ENCODE measurements at regions not wholly inside any gene's neighbourhood (a gene's known extent, or its start where the extent isn't known, plus 50 kb on each side); places are given as distances from the start of the nearest gene placed in this dataset.

GRCh38 chr7:156119771-156120170 lies 307.5 kb upstream of the SHH start:
- no peak for DNase-seq

DNA sequence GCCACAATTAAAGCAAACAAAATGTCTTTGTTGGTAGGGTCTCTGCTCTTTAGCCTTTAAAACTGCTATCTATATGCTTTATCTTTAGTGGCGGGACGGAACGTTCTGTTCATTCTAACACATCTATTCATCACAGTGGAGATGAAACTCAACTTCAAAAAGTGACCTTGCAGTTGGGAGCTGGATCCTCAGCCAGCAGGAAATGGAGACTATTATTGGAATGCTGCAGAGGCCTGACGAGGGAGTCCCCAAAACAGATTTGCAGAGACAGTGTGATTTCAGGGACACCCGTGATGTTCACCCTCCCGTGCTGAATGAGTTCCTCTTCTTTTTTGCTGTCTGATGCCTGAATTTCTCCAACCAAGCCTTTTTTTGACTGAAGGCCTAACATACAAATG lies 306.0 kb upstream of the SHH start:
- DNase-seq, result no peak

- no peak for DNase-seq
Measured at GRCh38 chr7:156117542-156118247, 305.4 kb upstream of the SHH start.

DNA sequence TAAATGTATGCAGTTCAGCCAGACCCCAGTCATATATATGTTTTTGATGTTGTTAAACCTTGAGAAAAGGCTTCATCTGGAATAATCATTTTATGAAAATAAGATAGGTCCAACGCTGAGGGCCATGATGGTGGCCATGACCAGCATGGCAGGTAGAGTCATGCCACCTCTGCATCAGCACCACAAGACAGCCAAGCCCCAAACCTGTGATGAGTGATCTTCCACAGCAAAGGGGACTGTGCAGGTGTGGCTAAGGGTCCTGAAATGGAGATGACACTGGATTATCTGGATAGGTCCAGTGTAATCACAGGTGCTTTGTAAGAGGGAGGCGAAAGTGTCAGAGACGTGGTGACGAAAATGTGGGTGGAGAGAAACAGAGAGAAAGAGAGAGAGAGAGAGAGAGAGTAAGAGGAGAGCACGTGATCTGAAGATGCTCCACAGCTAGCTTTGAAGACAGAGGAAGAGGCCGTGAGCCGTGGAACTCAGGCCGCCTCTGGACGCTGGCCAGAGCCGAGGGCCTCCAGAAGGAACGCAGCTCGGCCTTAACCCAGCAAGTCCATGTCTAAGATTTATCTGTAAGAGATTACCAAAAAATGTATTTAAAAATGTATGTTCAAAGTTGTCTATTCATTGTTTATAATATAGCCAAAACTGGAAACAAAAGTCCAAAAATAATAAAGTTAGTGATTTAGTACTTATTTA lies 304.4 kb upstream of the SHH start:
- DNase-seq, result no peak

DNA sequence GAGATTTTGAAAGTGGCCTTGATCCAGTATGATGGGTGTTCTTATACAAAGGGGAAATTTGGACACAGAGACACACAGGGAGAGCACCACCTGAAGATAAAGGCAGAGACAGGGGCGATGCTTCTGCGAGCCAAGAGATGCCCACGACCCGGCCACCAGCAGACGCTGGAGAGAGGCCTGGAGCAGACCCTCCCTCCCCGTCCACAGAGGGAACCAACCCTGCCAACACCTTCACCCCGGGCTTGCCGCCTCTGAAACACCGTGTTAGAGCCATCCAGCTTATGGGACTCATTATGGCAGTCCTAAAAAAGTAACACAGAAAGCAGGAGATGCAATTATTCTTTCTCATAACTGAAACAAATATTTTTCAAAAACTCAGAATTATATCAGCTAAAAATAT lies 303.3 kb upstream of the SHH start:
- no peak for DNase-seq

GRCh38 chr7:156113731-156114130 lies 301.5 kb upstream of the SHH start:
- DNase-seq, result no peak

GRCh38 chr7:156109988-156110387 lies 297.7 kb upstream of the SHH start:
- no peak for DNase-seq

DNA sequence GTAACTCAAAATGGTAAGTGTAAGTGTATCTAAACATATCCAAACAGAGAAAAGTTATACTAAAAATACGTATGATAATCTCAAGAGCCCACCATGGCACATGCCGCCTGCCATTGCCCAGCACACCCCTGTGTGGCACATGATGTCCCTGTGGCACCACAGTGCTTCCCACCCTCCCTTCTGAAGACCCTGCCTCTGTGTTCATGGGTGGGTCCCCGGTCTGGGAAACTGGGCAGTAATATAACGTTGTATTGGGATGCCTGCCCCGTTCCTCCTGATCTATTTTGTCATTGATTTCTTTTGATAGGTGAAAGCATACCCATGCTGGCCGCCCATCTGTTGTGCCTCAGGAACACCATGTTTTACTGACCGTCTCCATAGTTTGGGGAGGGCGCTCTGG lies 296.8 kb upstream of the SHH start:
- no peak for DNase-seq

DNA sequence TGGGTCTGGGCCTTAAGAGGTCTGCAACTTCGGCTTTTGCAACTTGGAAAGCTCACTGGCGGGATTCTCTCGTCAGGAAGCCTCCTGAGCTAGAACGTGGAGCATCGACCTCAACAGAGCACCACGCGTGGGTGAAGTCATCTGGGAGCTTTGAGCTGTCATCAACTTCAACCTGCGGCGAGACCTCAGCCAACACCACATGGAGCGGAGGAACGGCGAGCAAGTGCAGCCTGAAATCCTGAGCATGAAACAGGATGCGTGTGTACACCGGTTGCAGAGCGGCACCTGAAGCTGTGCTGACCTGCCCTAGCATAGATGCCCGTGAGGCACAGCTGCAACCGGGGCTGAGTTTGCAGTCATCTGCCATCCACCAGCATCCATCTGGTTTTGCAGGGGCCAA lies 295.7 kb upstream of the SHH start:
- DNase-seq, result no peak

DNA sequence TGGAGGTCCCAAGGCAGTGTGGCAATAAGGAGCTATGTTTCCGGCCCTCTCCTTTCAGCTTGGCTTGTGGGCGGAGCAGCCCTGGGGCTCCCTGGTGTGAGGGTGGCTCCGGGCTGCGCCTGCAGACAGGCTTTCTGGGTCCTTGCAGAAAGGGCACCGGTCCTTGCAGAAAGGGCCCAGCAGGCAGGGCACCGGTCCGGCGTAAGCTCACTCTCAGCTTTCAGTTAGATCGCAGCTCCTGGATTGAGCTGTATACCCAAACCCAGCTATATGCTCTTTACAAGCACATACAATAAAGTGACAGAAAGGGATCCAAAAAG lies 293.8 kb upstream of the SHH start:
- no peak for DNase-seq

GRCh38 chr7:156105337-156106106 lies 293.3 kb upstream of the SHH start:
- DNase-seq, result no peak

DNA sequence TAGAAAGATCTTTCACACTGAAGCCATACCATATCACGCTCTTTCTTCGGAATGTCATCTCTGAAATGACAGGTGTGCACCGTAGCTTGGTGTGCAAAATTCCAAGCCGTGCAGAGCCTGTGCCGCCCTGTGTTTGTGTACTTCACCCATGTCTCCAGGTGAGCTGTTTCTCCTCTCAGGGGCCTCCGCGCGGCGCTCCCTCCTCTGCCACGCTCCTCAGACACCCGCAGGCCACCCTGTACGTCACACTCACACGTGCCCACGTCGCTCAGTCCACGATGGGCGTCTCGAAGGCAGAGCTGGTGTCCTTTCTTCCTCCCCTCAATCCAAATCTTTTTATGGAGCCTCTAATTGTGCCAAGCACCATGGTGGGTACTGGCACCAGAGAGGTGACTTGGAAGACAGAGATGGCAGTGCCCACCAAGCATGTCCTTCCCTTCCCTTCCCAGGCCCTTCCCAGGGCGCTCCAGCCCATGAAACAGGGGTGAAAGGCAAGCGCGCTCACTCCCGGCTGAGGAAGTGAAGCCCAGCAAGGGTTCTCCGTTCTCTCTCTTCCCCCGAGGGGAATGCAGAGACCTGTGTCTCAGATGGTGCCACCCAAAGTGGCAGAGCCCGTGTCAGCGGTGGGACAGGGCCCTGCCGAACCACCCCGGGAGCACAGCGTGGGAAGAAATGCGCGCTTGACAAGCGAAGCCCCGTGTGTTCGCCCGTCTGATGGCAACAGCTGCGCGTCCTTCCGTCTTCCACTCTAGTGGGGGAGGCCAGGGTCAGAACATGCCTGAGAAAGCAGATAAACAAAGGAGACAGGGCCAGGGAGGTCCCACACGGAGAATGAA lies 292.5 kb upstream of the SHH start:
- DNase-seq, result no peak

DNA sequence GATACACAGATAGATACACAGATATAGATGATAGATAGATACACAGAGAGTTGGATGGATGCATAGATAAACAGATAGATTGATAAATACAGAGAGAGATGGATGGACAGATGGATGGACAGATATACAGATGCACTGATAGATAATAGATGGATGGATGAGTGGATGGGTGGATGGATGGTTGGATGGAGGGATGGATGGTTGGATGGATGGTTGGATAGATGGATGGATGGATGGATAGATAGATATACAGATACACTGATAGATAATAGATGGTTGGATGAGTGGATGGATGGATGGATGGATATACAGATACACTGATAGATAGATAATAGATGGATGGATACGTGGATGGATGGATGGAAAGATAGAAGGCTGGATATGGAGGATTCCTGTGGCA lies 290.0 kb upstream of the SHH start:
- DNase-seq, result no peak

GRCh38 chr7:156101355-156101754 lies 289.1 kb upstream of the SHH start:
- no peak for DNase-seq

- no peak for DNase-seq
Measured at GRCh38 chr7:156100086-156100485, 287.8 kb upstream of the SHH start.

DNA sequence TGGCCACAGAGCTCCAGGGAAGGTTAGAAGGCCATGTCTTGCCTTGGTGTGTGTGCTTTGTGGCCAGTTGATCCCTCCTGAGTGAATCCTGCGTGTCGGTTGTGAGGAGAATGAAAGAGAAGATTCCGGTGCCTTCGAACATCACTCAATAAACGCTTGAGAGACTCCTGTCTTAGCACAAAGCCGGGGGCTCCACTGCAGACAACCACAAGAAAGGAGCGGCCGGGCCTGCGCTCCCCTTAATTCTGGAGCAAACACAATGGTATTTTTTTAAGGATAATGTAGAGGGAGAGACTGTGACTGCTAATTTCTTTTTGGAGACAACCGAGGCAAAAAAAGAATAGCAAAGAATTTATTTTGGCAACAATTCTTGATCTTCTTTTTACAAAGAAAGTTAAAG lies 286.8 kb upstream of the SHH start:
- no peak for DNase-seq

DNA sequence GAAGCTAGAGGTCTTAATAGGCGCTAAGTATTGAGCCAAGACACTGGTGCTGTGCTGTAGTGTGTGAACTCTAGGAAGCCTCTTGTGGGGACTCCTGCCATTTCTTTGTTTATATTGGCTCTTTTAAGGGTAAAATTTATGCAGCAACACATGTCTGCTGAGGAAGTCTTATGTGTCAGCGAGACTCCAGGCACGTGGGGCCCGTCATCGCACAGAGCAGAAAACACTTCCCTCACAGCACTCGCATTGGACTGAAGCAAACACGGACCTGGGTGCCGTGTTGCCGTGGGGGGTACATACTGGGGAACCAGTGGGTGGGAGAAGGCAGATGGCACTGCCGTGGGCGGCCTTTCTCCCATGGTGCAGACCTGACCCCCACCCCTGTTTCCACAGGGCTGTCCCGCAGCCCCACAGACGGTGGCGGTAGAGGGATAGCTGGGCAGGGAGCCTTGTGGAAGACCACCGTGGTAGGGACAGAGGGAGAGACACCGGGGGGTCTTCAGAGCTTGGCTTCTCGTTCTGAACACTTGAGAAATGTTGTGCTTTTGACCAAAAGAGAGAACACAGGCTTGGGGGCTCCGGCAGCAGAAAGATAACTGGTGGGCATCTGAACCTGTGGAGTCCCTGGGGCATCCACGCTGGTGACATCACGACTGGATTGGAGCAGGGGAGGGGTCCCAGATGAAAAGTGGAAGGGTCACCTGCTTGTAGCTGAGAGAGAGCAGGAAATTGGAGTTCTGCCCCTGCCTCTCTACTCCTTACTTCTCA lies 284.7 kb upstream of the SHH start:
- DNase-seq, result no peak

- no peak for DNase-seq
Measured at GRCh38 chr7:156095908-156096539, 283.8 kb upstream of the SHH start.

DNA sequence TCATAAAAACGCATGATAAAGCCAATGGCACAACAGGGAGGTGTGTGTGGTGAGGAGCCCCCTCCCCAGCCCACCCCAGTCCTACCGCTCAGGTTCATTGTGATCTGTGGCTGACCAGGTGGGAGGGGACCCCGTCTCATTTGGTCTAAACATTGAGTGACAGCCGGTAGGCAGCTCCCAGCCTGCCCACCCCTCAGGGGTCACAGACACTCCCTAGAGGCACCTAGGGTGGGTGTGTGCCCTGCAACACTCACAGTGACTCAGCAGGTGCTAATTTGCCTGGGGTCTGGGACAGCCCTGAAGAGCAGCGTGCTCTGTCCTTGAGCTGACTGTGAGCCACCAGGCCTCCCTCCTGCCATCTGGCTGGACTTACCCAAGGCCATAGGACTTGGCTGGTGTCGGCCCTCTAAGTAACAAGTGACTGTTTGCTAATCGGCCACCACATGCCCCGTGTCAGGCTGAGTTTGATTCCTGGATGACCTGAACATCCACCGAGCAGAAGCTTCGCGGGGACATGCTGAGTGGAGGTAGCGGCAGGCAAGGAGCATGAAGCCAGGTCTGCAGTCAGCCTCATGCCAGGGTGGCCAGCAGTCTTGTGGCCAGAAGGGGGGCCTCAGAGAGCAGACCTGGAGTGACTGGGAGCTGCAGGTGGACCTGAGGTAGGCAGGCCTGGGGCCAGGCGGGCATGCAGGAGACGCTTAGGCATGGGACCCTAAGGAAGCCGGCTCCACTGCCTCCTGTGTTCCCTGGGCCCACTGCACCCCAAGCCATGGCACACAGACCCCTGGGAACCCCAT lies 282.3 kb upstream of the SHH start:
- DNase-seq, result no peak

DNA sequence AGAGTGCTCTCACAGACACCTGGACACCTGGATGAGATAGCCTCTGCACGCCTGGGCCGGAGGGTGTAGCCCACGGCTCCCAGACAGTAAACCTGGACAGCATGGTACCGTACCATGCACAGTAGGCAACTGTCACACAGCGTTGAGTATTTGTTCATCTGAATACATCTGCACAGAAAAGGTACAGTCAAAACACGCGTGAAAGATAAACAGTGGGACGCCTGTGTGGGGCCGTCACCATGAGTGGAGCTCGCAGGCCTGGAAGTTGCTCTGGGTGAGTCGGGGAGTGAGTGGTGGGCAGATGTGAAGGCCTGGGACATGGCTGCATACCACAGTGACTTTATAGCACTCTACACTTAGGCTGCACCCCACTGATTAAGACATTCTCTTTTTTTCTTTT lies 280.0 kb upstream of the SHH start:
- DNase-seq, result no peak

DNA sequence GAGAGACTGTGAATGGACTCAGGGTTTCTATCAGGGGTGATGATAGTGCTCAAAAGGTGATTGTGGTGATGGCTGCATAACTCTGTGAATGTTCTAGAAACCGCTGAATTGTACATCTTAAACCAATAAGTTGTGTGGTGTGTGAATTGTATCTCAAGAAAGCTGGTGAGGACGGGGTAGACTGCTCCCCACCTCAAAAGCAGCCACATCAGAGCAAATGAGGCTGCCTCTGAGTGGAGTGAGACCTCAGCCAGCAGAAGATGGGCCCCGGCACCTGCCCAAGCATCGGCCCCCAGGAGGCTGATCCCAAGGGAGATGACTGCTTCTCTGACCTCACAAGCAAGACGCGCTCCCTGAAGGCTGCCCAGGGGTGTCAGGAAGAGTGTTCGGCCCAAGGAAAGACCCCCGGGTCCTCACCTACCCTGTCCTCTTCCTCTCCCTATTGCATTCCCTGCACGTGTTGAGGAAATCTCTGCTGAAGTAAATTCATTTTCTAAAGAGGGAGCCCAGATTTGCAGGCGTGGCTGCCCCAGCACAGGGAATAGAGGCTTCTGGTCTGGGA lies 279.3 kb upstream of the SHH start:
- no peak for DNase-seq

Data from NCI-H1417 treated with DMSO at 0.1 percent for 48 hours (cell line).